ENCODE measurements at regions not wholly inside any gene's neighbourhood (a gene's known extent, or its start where the extent isn't known, plus 50 kb on each side); places are given as distances from the start of the nearest gene placed in this dataset.

DNA sequence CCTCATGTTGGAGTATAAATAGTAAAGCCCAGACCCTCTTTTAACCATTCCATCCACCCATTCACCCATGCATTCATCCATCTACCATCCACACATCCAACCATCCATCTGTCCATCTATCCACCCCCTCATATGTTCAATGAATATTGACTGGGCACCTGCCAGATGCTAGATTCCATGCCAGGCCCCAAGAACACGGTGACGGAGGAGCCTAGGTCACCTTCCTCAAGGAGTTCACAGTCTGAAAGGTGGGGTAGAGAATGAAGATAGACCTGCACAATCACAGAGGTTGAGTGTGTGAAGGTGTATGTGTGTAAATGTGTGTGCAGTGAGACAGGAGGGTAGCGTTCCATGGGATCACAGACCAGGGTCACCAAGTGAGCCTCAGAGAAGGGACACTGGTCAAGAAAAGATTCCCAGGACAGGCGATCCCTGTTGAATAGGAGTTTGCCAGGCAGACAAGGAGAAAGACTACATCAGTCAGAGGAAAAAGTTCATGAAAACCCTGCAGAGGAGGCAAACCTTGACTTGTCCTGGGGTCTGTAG, 287.2 kb downstream of the CYP26B1 start:
- DNase-seq, result no peak

- no peak for DNase-seq
Measured at GRCh38 chr2:71859211-71859847, 288.3 kb downstream of the CYP26B1 start.

GRCh38 chr2:71858071-71858470, 289.6 kb downstream of the CYP26B1 start:
- no peak for DNase-seq

GRCh38 chr2:71857636-71858035, 290.0 kb downstream of the CYP26B1 start:
- DNase-seq, result no peak

DNA sequence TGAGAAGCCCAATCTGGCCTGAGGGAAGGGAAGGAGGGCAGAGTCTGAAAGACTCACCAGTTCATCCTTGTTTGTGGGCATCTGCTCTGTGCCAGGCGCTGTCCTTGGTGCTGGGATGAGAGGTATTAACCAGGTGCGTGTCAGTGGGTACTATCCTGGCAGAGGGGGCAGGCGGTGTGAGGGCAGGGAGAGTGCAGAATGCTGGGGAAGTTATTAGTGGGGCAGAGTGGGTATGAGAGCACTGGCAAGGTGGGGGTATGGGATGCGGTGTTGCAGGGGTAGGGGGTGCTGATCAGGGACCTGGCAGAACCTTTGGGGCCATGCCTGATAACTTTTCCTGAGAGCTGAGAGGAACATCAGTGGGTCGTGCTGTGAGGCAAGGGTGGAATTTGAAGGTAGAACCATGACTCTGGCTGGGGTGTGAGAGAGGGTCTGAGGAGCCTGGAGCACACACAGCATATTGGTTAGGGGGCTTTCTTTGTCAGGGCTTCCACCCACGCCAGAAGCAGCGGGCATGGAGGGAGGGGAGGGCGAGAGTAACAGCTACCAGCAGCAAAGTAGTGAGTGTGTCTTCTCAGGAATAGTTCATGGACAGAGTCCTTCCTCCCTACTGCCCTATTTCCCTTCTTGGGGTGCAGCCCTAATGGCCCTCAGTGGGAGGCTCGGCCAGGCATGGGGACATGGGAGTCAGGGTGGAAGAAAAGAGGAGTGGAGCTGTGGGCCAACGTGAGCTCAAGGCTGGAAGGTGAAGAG, 290.7 kb downstream of the CYP26B1 start:
- DNase-seq, result no peak

GRCh38 chr2:71853858-71854257, 293.8 kb downstream of the CYP26B1 start:
- no peak for DNase-seq

DNA sequence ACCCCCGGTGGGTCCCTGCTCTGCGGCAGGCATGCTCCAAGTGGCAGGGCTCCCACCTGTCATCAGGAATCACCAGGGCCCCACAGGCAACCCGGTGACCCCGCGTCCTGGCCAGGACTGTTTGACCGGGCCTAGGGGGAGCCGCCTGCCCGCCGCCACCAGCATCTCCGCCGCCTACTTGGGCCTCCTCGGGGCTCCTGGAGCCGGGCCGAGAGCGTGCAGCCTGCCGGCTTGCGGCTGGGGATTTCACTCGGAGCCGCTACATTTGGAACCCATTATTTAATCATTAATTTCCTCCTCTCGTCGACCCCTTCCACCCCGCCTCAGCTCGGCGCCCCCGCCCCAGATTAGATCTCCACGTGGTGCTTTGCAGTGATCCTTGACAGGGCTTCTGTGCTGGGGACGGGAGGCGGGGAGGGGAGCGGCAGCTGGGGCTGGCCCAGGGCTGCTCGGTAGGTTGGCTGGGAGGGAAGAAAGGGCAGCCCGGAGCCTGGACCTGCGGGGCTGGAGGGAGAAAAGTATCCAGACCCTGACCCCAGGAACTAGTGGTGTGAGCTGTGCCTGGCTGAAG, 295.4 kb downstream of the CYP26B1 start:
- no peak for DNase-seq

GRCh38 chr2:71851094-71851750, 296.4 kb downstream of the CYP26B1 start:
- no peak for DNase-seq

DNA sequence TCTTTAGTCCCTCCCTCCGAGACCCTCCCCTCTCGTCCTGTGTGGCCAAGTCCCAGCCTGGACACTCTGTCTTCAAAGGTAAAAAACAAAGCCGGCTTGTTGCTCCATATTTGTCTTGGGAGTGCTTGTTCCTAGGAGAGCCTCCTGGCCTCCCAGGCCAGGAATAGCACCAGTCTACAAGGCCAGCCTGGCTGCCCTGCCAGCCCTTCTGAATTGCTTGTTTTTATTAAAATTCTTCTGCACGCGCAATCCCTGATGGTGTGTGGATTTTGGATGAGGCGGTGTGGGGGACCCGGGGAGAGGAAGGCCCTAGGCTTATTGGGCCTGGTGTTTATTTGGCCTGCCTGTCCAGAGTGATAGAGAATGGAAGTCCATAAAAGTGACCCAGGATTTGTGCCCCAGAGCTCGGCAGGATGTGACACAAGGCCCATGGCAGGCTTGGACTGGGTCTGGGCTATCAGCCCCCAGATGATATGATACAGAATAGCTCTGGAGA, 297.3 kb downstream of the CYP26B1 start:
- no peak for DNase-seq

DNA sequence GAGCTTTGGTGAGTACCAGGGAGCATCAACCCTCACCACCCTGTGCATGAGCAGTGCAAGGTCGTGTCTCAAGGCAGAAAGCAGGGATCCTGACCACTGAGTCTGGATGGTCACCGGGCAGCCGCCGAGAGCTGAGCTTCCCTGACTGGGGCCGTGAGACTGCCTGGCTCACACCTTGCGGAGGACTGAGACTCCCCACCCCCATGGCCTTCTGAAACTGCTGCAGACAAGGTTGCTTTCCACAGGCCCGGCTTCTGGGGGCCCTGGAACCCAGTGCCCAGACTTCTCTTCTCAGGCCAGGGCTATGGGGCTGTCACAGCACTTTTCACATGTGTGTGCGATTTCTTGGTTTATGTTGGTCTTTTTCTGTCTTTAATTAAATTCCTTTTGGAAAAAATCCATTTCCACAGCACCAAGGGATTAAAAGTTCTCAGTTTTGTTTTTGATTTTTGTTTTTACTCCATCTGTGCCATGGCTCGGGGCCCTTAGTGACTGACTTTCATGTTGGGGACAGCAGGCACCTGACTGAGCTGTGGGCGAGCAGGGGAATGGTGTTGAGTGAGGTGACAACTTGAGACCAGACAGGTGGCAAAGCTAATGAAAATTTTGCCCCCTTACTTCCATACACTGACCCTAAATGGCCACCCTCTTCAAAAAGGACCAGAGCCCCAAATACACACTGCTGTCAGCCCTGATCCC, 297.9 kb downstream of the CYP26B1 start:
- DNase-seq, result no peak

DNA sequence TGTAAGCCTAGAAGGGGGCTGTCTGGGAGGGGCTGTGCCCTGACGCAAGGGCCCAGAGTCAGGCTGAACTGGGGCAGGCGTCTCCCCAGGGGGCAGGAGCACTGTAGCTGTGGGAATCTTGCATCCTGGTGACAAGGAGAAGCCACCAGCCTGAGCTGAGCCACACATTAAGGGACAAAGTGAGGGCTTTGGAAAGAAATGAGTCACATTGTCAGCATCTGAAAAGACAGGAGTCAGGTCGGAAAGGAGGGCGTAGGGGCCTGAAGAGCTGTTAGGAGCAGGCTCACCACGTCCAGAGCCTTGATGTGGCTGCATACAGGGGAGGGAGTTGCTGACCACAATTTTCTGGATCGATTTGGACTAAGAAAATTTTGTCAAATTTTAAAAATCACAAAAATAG, 298.6 kb downstream of the CYP26B1 start:
- DNase-seq, result no peak

- DNase-seq, result no peak
Measured at GRCh38 chr2:71846669-71847291, 300.9 kb downstream of the CYP26B1 start.

DNA sequence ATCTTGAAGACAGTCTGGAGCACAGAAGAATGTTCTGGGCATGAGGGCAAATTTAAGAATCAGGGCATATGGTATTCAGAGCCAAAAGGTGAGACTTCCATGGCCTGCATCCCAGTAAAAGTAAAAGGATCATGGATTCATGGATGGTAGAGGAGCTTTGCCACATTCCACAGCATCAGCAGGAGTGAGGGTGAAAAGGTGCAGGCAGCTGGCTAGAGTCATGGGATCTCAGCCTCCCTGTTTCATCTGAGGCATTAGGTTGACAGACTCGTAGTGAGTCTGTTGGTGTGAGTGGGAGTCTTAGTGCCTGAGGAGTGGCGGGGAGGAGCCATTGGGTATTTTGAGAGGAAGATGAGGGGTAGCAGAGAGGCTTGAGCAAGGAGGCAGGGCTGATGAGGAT, 301.6 kb downstream of the CYP26B1 start:
- DNase-seq, result no peak

DNA sequence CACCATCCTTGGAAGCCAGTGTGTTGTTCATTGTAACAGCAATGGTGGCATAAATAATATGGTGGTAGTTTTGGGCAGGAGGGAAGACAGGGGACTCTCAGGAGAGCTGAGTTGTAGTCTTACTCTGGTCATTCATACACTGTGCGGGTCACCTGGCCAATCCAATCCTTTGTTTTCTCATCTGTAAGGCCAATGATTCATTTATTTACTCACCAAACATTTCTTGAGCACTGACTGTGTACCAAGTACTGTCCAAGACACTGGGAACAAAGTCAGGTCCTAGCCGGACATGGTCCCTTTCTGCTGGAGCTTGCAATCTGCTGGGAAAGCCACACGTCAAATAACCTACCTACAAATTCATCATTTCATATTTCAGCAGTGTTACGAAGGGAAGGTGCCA, 302.7 kb downstream of the CYP26B1 start:
- no peak for DNase-seq

DNA sequence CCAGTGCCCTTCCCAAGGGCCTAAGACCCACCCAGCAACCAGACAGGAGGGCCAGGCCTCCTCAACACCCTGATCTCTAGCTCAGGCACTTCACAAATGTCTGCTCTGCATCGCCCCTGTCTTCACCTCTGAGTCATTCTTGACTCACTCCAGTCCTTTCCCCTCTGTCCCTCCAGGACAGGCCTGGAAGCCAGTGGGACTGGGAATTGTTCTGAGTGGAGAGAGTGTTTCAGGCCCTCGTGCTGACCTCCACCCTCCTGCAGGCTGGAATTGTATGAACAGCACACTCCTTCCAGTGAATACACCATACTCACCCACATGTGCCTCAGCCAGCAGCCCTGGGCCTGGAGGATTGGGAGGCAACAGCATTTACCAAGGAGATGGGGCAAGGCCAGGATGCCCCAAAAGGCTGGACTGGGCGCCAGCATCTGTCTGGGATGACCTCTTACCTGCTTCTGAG, 304.2 kb downstream of the CYP26B1 start:
- DNase-seq, result no peak

DNA sequence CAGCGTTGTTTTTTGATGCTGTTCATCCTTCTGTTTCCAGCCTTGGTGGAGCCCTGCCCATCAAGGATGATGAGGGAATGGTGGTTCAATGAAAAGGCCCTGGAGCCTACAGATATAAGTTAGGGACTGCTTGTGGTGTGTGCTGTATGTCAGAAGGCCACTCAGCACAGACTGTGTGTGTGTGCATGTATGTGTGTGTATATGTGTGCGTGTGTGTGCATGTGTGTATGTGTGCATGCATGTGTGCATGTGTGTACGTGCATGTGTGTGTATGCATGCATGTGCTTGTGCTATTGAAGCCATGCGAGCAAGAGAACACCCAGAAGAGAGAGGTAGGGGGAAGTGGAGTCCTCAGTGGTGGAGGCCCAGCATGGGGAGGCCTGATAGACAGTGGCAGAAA, 304.9 kb downstream of the CYP26B1 start:
- no peak for DNase-seq

DNA sequence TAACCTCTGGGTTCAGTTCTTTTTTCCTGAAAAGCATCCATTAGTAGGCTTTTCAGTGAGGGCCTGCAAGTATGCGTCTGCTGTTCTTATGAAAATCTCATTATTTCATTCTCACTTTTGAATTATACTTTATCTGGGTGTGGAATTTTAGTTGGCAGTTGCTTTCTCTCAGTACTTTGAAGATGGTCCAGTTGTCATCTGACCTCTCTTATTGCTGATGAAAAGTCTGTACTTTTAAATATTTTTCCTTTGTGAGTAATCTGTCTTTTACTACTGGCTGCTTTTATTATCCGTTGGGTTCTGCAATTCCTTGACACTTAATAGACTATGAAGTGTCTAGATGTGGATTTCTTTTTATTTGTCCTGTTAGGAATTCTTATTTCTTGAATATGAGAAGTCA, 307.8 kb downstream of the CYP26B1 start:
- DNase-seq, result no peak

DNA sequence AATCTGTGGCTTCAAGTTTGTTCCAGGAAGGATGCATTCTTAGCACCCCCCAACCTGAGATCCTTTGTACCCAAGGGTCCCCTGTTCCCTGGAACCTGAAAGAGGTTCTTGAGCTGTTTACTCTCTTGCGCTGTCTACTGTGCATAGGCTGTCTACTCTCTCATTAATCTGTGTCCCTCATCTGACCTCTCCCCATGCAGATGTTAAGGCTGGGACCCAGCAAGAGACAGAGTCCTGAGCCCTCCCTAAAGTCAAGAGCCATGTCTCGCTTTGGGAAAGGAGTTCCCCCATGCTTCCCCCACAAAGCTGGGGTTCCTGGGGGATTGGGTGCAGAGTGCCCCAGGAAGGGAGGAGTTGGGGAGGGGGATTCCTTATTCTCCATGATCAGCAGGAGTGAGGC, 312.9 kb downstream of the CYP26B1 start:
- DNase-seq, result no peak

DNA sequence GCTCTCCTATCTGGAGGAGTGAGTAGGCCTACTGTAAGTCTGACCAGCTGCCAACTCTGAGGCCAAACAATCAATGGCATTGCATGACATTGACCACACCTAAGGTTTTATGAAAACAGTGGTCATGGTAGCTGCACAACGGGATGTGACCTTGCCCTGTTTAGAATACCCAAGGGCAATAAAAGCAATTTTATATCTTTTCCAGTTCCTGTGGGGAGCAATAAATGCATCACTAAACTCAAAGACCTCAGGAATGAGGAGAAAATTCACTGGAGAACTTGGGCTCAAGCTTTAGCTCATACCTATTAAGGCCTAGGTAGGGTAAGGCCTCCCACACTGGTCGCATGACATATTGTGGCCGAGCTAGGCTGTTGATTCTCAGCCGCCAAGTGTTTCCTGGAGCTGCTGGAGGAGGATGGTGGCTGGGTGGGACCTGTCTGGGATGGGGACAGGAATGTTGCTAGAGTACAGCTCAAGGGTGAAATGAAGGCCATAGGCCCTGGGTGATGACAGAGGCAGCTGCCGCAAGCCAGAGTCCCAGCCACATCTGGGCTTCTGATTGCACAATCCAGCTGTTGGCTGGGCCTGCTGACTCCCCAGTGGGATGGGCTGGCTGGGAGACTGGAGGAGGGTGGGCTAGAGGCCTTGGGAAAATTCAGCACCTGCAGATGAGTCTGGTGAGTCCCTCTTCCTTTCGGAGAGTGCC, 313.7 kb downstream of the CYP26B1 start:
- DNase-seq, result no peak

GRCh38 chr2:71833272-71833671, 314.4 kb downstream of the CYP26B1 start:
- no peak for DNase-seq

DNA sequence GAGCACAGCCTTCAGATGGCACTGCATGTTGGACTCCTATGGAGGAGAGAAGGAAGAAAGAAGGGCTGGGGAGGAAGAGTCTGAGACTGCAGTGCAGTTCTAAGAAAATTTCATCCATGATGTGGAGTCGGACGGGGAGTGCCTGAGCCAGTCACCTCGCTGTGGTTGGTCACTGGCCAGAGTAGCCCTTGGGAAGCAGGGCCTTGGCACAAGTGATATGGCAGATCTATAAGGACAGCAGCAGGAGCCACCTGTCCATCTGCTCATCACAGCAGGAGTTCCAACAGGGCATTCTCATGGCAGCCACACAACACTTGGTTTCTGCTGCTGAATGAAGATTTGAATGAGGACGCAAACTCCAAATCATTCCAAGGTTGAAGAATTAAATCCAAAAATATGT, 314.8 kb downstream of the CYP26B1 start:
- no peak for DNase-seq

- no peak for DNase-seq
Measured at GRCh38 chr2:71832388-71832787, 315.3 kb downstream of the CYP26B1 start.
